HepG2 (cell line): ENCODE measurements at regions not wholly inside any gene's neighbourhood (a gene's known extent, or its start where the extent isn't known, plus 50 kb on each side); places are given as distances from the start of the nearest gene placed in this dataset.
"Not testable (repeated sequence)": the region's sequence is repeated elsewhere in the genome, so short reads cannot be mapped to it uniquely, and the experiment has no call there.

Experiments used
- ATAC-seq: fragments of 200-7000 bp; cut with Tn5 transposase; 3 replicates; pipeline ENCODE4 v1.9.1; 2020; ENCODE audit warnings: mild to moderate bottlenecking, moderate library complexity
- BruUV-seq: library from RNA; stranded (reverse); fragments of 400-500 nt; replicated peaks from 2 replicates; lab custom pipeline; 2021; lab: Mats Ljungman, UMichigan
- CTCF ChIA-PET: fragments of 300-600 bp; formaldehyde crosslinking; extraction: SDS; loops from one replicate; lab custom pipeline; 2021; ENCODE audit warnings: low total read pairs, inconsistent platforms, low intra/inter-chr PET ratio; lab: Yijun Ruan, JAX
- POLR2A ChIA-PET: fragments of 350-600 bp; sonication (Branson Sonifier 250); formaldehyde crosslinking; loops from one replicate; lab custom pipeline; 2020; ENCODE audit warnings: antibody characterized with exemption, inconsistent platforms; lab: Yijun Ruan, JAX
- DNase-seq: peaks from one replicate; pipeline ENCODE4 v3.0.0-alpha.2; 2015; ENCODE audit warnings: low spot score
- FAIRE-seq: peaks from 3 replicates; lab custom pipeline; 2011; peaks lifted over from hg19 to GRCh38; lab: Jason Lieb, UNC
- H2AFZ ChIP-seq: one replicate; pipeline ENCODE4 v1.6.1; 2011; ENCODE audit warnings: low read length, inconsistent platforms
- H3K27ac ChIP-seq: fragments of 300-600 bp; 3 replicates; pipeline ENCODE4 v1.8.0; 2011; ENCODE audit warnings: mixed run types, mild to moderate bottlenecking, mixed read lengths, low read length, inconsistent platforms; ENCODE audit not compliant: insufficient read depth; ENCODE audit errors: extremely low read length
- H3K27me3 ChIP-seq, 2 experiments: fragments of 200-600 bp in 1 of 2; 2 replicates in 1 of 2; 3 replicates in 1 of 2; pipeline versions ENCODE4 v1.6.0 to v1.8.0; 2011; ENCODE audit warnings: low read length in 2 of 2, mild to moderate bottlenecking in 2 of 2, moderate library complexity in 2 of 2, inconsistent platforms in 1 of 2; ENCODE audit not compliant: insufficient read depth in 2 of 2, control insufficient read depth in 1 of 2
- H3K36me3 ChIP-seq, 2 experiments: fragments of 200-600 bp in 1 of 2; replicated peaks in 1 of 2; 2 replicates in 1 of 2; 3 replicates in 1 of 2; pipeline versions ENCODE4 v1.5.1 to v1.8.0; 2011; ENCODE audit warnings: low read length in 2 of 2, inconsistent platforms in 1 of 2; ENCODE audit not compliant: insufficient read depth in 2 of 2, control insufficient read depth in 1 of 2
- H3K4me1 ChIP-seq: 2 replicates; pipeline ENCODE4 v1.5.1; 2012; ENCODE audit warnings: low read length, inconsistent platforms; ENCODE audit not compliant: insufficient read depth
- H3K4me2 ChIP-seq: 2 replicates; pipeline ENCODE4 v1.6.0; 2011; ENCODE audit warnings: low read depth, low read length, inconsistent platforms
- H3K4me3 ChIP-seq, 3 experiments: fragments of 200-600 bp in 1 of 3; sonication (generic), shearing (Covaris generic) in 1 of 3; replicated peaks in 1 of 3; 2 replicates each; pipeline ENCODE4 v1.5.1; 2011 to 2016; ENCODE audit warnings: low read length in 3 of 3, inconsistent platforms in 2 of 3, low read depth in 2 of 3, mild to moderate bottlenecking in 2 of 3, control low read depth in 1 of 3, mixed read lengths in 1 of 3; ENCODE audit not compliant: insufficient read depth in 1 of 3
- H3K79me2 ChIP-seq: one replicate; pipeline ENCODE4 v1.6.1; 2011; ENCODE audit warnings: low read length, inconsistent platforms; ENCODE audit not compliant: insufficient read depth
- H3K9ac ChIP-seq: 2 replicates; pipeline ENCODE4 v1.6.0; 2011; ENCODE audit warnings: mild to moderate bottlenecking, low read depth, low read length, inconsistent platforms; ENCODE audit not compliant: insufficient read depth
- H3K9me3 ChIP-seq: 2 replicates; pipeline ENCODE4 v1.5.1; 2012; ENCODE audit warnings: mild to moderate bottlenecking, low read length
- H4K20me1 ChIP-seq: 2 replicates; pipeline ENCODE4 v1.6.0; 2011; ENCODE audit warnings: inconsistent platforms, mild to moderate bottlenecking, low read length, moderate library complexity; ENCODE audit not compliant: insufficient read depth
- CREB3 ChIP-seq: sonication (generic); formaldehyde crosslinking; IDR thresholded peaks from 2 replicates; pipeline ENCODE4 v1.5.0; 2020; ENCODE audit warnings: missing genetic modification reagents
- EHMT2 ChIP-seq: fragments of 200-600 bp; sonication (generic); IDR thresholded peaks from 2 replicates; pipeline ENCODE4 v1.7.0; 2017; ENCODE audit warnings: antibody characterized with exemption, low read depth, low read length, borderline replicate concordance
- FOXA1 ChIP-seq, 2 experiments: fragments of 450-650 bp in 1 of 2; sonication (generic) in 1 of 2; formaldehyde crosslinking in 1 of 2; IDR thresholded peaks; 2 replicates each; pipeline versions ENCODE4 v1.4.0 to v1.6.1; 2016 to 2020; ENCODE audit warnings: missing genetic modification reagents in 1 of 2
- HDAC1 ChIP-seq: sonication (generic); formaldehyde crosslinking; IDR thresholded peaks from 2 replicates; pipeline ENCODE4 v1.5.1; 2020; ENCODE audit warnings: mild to moderate bottlenecking, missing genetic modification reagents
- KLF9 ChIP-seq: IDR thresholded peaks from 2 replicates; pipeline ENCODE4 v1.6.1; 2016; ENCODE audit warnings: low read depth
- SOX6 ChIP-seq, 2 experiments: fragments of 450-650 bp in 1 of 2; sonication (generic) in 1 of 2; formaldehyde crosslinking in 1 of 2; IDR thresholded peaks; 2 replicates each; pipeline versions ENCODE4 v1.4.0 to v1.6.1; 2017 to 2020; ENCODE audit warnings: antibody characterized with exemption in 1 of 2, mild to moderate bottlenecking in 1 of 2, missing genetic modification reagents in 1 of 2
- ZFP62 ChIP-seq: sonication (generic); formaldehyde crosslinking; IDR thresholded peaks from 2 replicates; pipeline ENCODE4 v1.4.0; 2020; ENCODE audit warnings: missing genetic modification reagents
- ZNF121 ChIP-seq: sonication (generic); formaldehyde crosslinking; IDR thresholded peaks from 2 replicates; pipeline ENCODE4 v1.5.0; 2020; ENCODE audit warnings: mild to moderate bottlenecking, missing genetic modification reagents
- ZNF562 ChIP-seq: sonication (generic); formaldehyde crosslinking; IDR thresholded peaks from 2 replicates; pipeline ENCODE4 v1.8.0; 2022; ENCODE audit warnings: missing genetic modification reagents, borderline replicate concordance
- ZNF614 ChIP-seq: IDR thresholded peaks from 2 replicates; pipeline ENCODE4 v1.6.1; 2018; ENCODE audit warnings: missing biosample characterization, missing genetic modification reagents, inconsistent platforms, borderline replicate concordance
- ZNF619 ChIP-seq: sonication (generic); formaldehyde crosslinking; IDR thresholded peaks from 2 replicates; pipeline ENCODE4 v1.4.0; 2020; ENCODE audit warnings: mild to moderate bottlenecking, missing genetic modification reagents
- WGBS: methylation state at CpG from one replicate; pipeline ENCODE4 v1.1.6; 2017; ENCODE audit warnings: low lambda C conversion rate; 5-methylcytosine and 5-hydroxymethylcytosine counted together
- in situ Hi-C: cut with HindIII; loops from 2 replicates; pipeline ENCODE4 v1.10.0; 2017; ENCODE audit warnings: low pct_unique_long_range_greater_than_20kb; ENCODE audit not compliant: extremely low pct_ligation_motif_present
- intact Hi-C: fragments of 100-400 bp; cut with micrococcal nuclease; formaldehyde crosslinking; loops from one replicate; pipeline ENCODE4 v1.10.0; 2022; ENCODE audit not compliant: unreplicated experiment
- TF ChIP-seq, protein P1 (sequence below): sonication (generic); formaldehyde crosslinking; IDR thresholded peaks from 2 replicates; pipeline ENCODE4 v1.8.0; 2023; ENCODE audit warnings: mild to moderate bottlenecking, missing genetic modification reagents

GRCh38 chr18:35811896-35812295 is 160.6 kb upstream of the RMP24 start (continued):
- no peak for TF ChIP-seq SOX6 (IDR thresholded peaks at IDR 0.05)
- TF ChIP-seq SOX6 (CRISPR knock-in tag; IDR thresholded peaks at IDR 0.05): peak; percentile 43; the same call in 1 of the 2 replicates

DNA sequence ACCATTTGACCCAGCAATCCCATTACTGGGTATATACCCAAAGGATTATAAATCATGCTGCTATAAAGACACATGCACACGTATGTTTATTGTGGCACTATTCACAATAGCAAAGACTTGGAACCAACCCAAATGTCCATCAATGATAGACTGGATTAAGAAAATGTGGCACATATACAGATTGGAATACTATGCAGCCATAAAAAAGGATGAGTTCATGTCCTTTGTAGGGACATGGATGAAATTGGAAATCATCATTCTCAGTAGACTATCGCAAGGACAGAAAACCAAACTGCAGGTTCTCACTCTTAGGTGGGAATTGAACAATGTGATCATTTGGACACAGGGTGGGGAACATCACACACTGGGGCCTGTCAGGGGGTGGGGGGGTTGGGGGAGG is 157.5 kb upstream of the RMP24 start:
- H3K27me3 ChIP-seq, in situ Hi-C loops, H2AFZ ChIP-seq, H3K4me3 ChIP-seq, H3K9ac ChIP-seq, FAIRE-seq, CTCF ChIA-PET, BruUV-seq, H3K9me3 ChIP-seq, DNase-seq, H3K79me2 ChIP-seq, H4K20me1 ChIP-seq, H3K4me1 ChIP-seq, POLR2A ChIA-PET, H3K27ac ChIP-seq, intact Hi-C loops, ATAC-seq, H3K36me3 ChIP-seq, H3K4me2 ChIP-seq: not testable (repeated sequence)
- whole genome bisulfite sequencing: 86% methylated on average over 2 of the region's 2 CpGs

GRCh38 chr18:35816003-35816402 is 156.5 kb upstream of the RMP24 start:
- H3K27me3 ChIP-seq: no peaks in the 10 kb centered on the region
- intact Hi-C loops: no loop called here
- H3K36me3 ChIP-seq: no peaks in the 10 kb centered on the region
- in situ Hi-C loops: no loop called here
- no peak overlapping the region for H2AFZ ChIP-seq
- no peaks in the 10 kb centered on the region for H3K9me3 ChIP-seq
- no peaks in the 10 kb centered on the region for H4K20me1 ChIP-seq
- no peak for TF ChIP-seq ZFP62 (CRISPR knock-in tag)
- TF ChIP-seq FOXA1 (IDR thresholded peaks at IDR 0.05): no peak
- TF ChIP-seq FOXA1 (CRISPR knock-in tag; IDR thresholded peaks at IDR 0.05): no peak
- no peak for TF ChIP-seq ZNF614
- TF ChIP-seq CREB3 (CRISPR knock-in tag): no peak
- TF ChIP-seq ZNF121 (CRISPR knock-in tag): no peak
- TF ChIP-seq EHMT2: no peak
- no peak for TF ChIP-seq ZNF562 (CRISPR knock-in tag)
- TF ChIP-seq ZNF619 (CRISPR knock-in tag): no peak
- no peak for TF ChIP-seq HDAC1
- TF ChIP-seq, protein P1, sequence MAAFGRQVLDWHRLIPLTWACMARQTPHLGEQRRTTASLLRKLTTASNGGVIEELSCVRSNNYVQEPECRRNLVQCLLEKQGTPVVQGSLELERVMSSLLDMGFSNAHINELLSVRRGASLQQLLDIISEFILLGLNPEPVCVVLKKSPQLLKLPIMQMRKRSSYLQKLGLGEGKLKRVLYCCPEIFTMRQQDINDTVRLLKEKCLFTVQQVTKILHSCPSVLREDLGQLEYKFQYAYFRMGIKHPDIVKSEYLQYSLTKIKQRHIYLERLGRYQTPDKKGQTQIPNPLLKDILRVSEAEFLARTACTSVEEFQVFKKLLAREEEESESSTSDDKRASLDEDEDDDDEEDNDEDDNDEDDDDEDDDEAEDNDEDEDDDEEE (CRISPR knock-in tag): no peak
- no peak for TF ChIP-seq KLF9
- H3K27ac ChIP-seq: no peak overlapping the region
- BruUV-seq: no TSS peak
- WGBS: 73% methylated on average over 3 of the region's 3 CpGs
- no peak for DNase-seq
- FAIRE-seq: no peak
- no peak overlapping the region for H3K4me2 ChIP-seq
- ATAC-seq: no peak
- H3K79me2 ChIP-seq: no peaks in the 10 kb centered on the region
- no peak overlapping the region for H3K4me3 ChIP-seq
- H3K9ac ChIP-seq: no peak overlapping the region
- POLR2A ChIA-PET: no interaction called here
- CTCF ChIA-PET: no interaction called here
- H3K4me1 ChIP-seq: no peaks in the 10 kb centered on the region; the same call in 1 of the 2 replicates
